Colonic mucosa (tissue), 4 donors: ENCODE measurements at regions not wholly inside any gene's neighbourhood (a gene's known extent, or its start where the extent isn't known, plus 50 kb on each side); places are given as distances from the start of the nearest gene placed in this dataset.

Experiments
- DNase-seq: peaks from one replicate; pipeline ENCODE4 v3.0.0-alpha.2; 2020
- H3K27ac ChIP-seq: fragments of 200-600 bp; one replicate; pipeline ENCODE4 v1.8.0; 2021
- H3K27me3 ChIP-seq: fragments of 200-600 bp; one replicate; pipeline ENCODE4 v1.8.0; 2021
- H3K36me3 ChIP-seq: fragments of 200-600 bp; one replicate; pipeline ENCODE4 v1.8.0; 2021
- H3K4me1 ChIP-seq: fragments of 200-600 bp; one replicate; pipeline ENCODE4 v1.8.0; 2021; ENCODE audit warnings: mild to moderate bottlenecking
- H3K4me3 ChIP-seq: fragments of 200-600 bp; one replicate; pipeline ENCODE4 v1.8.0; 2021
- H3K9ac ChIP-seq, 2 donors: one replicate each; pipeline ENCODE4 v1.7.0; 2013; ENCODE audit warnings: control low read depth in 2 of 2, low read depth in 2 of 2, low read length in 2 of 2
- H3K9me3 ChIP-seq: fragments of 200-600 bp; one replicate; pipeline ENCODE4 v1.8.0; 2021
- CTCF ChIP-seq: fragments of 200-600 bp; IDR thresholded peaks from one replicate; pipeline ENCODE4 v1.8.0; 2022; ENCODE audit warnings: antibody characterized with exemption, mild to moderate bottlenecking
- intact Hi-C: fragments of 100-400 bp; cut with DNase I; formaldehyde crosslinking; loops from one replicate; pipeline ENCODE4 v1.14.1; 2022
- donor health status: healthy.
- donor health status: DM: no; HTN: no; CAD: no.
- donor health status: DM: no; HTN: no; CAD: no.

GRCh38 chr2:111626865-111627163 lies 257.2 kb downstream of the ANAPC1 start:
- Histone ChIP-seq H3K4me1 (no peaks in the 10 kb centered on the region), H3K9me3 (no peaks in the 10 kb centered on the region), H3K4me3 (no peak overlapping the region), H3K27ac (no peak overlapping the region), H3K9ac (no peak overlapping the region), H3K27me3 (no peaks in the 10 kb centered on the region), H3K36me3 (no peaks in the 10 kb centered on the region)
- no peak for TF ChIP-seq CTCF
- intact Hi-C loops = no loop called here
- no peak for DNase-seq

- no peaks in the 10 kb centered on the region for H3K27me3 ChIP-seq
- no peak overlapping the region for H3K9ac ChIP-seq
- no peaks in the 10 kb centered on the region for H3K4me1 ChIP-seq
- TF ChIP-seq CTCF = no peak
- intact Hi-C loops = no loop called here
- no peak for DNase-seq
- no peaks in the 10 kb centered on the region for H3K36me3 ChIP-seq
- H3K4me3 ChIP-seq = no peak overlapping the region
- no peaks in the 10 kb centered on the region for H3K9me3 ChIP-seq
- no peak overlapping the region for H3K27ac ChIP-seq
These were observed 256.7 kb downstream of the ANAPC1 start for GRCh38 chr2:111627256-111627655.

- no peaks in the 10 kb centered on the region for H3K36me3 ChIP-seq
- H3K4me3 ChIP-seq = no peak overlapping the region
- no peak for DNase-seq
- no peak overlapping the region for H3K27ac ChIP-seq
- H3K9me3 ChIP-seq = no peaks in the 10 kb centered on the region
- H3K27me3 ChIP-seq = no peaks in the 10 kb centered on the region
- no peaks in the 10 kb centered on the region for H3K4me1 ChIP-seq
- H3K9ac ChIP-seq = no peak overlapping the region
- no peak for TF ChIP-seq CTCF
- intact Hi-C loops = no loop called here
These were observed 255.8 kb downstream of the ANAPC1 start for GRCh38 chr2:111628221-111628620.

GRCh38 chr2:111629983-111630382 lies 254.0 kb downstream of the ANAPC1 start:
- Histone ChIP-seq H3K4me3 (no peak overlapping the region), H3K27ac (no peak overlapping the region), H3K4me1 (no peaks in the 10 kb centered on the region), H3K36me3 (no peaks in the 10 kb centered on the region), H3K27me3 (no peaks in the 10 kb centered on the region), H3K9me3 (no peaks in the 10 kb centered on the region), H3K9ac (no peak overlapping the region)
- intact Hi-C loops = no loop called here
- TF ChIP-seq CTCF = no peak
- no peak for DNase-seq

GRCh38 chr2:111632661-111633060 lies 251.3 kb downstream of the ANAPC1 start:
- Histone ChIP-seq H3K4me3 (no peak overlapping the region), H3K9me3 (no peaks in the 10 kb centered on the region), H3K36me3 (no peaks in the 10 kb centered on the region), H3K4me1 (no peaks in the 10 kb centered on the region), H3K27me3 (no peaks in the 10 kb centered on the region), H3K9ac (no peak overlapping the region), H3K27ac (no peak overlapping the region)
- no peak for DNase-seq
- intact Hi-C loops = no loop called here
- no peak for TF ChIP-seq CTCF

- no peak for DNase-seq
- no peaks in the 10 kb centered on the region for H3K36me3 ChIP-seq
- H3K27me3 ChIP-seq = no peaks in the 10 kb centered on the region
- no peaks in the 10 kb centered on the region for H3K9me3 ChIP-seq
- H3K9ac ChIP-seq = no peak overlapping the region
- H3K4me3 ChIP-seq = no peak overlapping the region
- H3K4me1 ChIP-seq = no peaks in the 10 kb centered on the region
- TF ChIP-seq CTCF = no peak
- intact Hi-C loops = no loop called here
- no peak overlapping the region for H3K27ac ChIP-seq
These were observed 250.8 kb downstream of the ANAPC1 start for GRCh38 chr2:111633189-111633588.
